Eye (tissue), 1 donor: ENCODE measurements at regions not wholly inside any gene's neighbourhood (a gene's known extent, or its start where the extent isn't known, plus 50 kb on each side); places are given as distances from the start of the nearest gene placed in this dataset.

Source experiments
- DNase-seq: peaks from one replicate; pipeline ENCODE4 v3.0.0-alpha.2; 2015

GRCh38 chr20:46811224-46812084 lies 83.2 kb upstream of the EYA2 start:
- DNase-seq = peak; percentile 81

- peak; percentile 91 for DNase-seq
Measured at GRCh38 chr20:46814366-46815232, 80.0 kb upstream of the EYA2 start.

- DNase-seq = no peak
Measured at GRCh38 chr20:46816097-46816496, 78.5 kb upstream of the EYA2 start.

- DNase-seq = no peak
Measured at GRCh38 chr20:46816886-46817638, 77.6 kb upstream of the EYA2 start.

GRCh38 chr20:46820682-46821081 lies 74.0 kb upstream of the EYA2 start:
- no peak for DNase-seq

- DNase-seq = no peak
Measured at GRCh38 chr20:46823271-46823751, 71.3 kb upstream of the EYA2 start.

GRCh38 chr20:46823753-46824152 lies 70.9 kb upstream of the EYA2 start:
- no peak for DNase-seq

GRCh38 chr20:46826343-46826984 lies 68.2 kb upstream of the EYA2 start:
- DNase-seq = no peak

GRCh38 chr20:46827718-46828458 lies 66.8 kb upstream of the EYA2 start:
- DNase-seq = no peak

- no peak for DNase-seq
Measured at GRCh38 chr20:46828471-46828870, 66.2 kb upstream of the EYA2 start.

GRCh38 chr20:46830886-46831632 lies 63.6 kb upstream of the EYA2 start:
- DNase-seq = no peak

GRCh38 chr20:46831633-46832011 lies 63.0 kb upstream of the EYA2 start:
- no peak for DNase-seq

- no peak for DNase-seq
Measured at GRCh38 chr20:46832555-46832954, 62.1 kb upstream of the EYA2 start.

GRCh38 chr20:46833360-46833759 lies 61.3 kb upstream of the EYA2 start:
- no peak for DNase-seq

- DNase-seq = no peak
Measured at GRCh38 chr20:46835418-46835817, 59.2 kb upstream of the EYA2 start.

- DNase-seq = no peak
Measured at GRCh38 chr20:46837083-46837482, 57.6 kb upstream of the EYA2 start.

- DNase-seq = no peak
Measured at GRCh38 chr20:46838011-46838410, 56.6 kb upstream of the EYA2 start.

- no peak for DNase-seq
Measured at GRCh38 chr20:46840054-46840729, 54.5 kb upstream of the EYA2 start.
